GM19467 (cell line): ENCODE measurements at regions not wholly inside any gene's neighbourhood (a gene's known extent, or its start where the extent isn't known, plus 50 kb on each side); places are given as distances from the start of the nearest gene placed in this dataset.
"Not testable (repeated sequence)": the region's sequence is repeated elsewhere in the genome, so short reads cannot be mapped to it uniquely, and the experiment has no call there.

Experiments used
- ATAC-seq: cut with Tn5 transposase; IDR thresholded peaks from one replicate; pipeline ENCODE4 v1.9.1; 2021; ENCODE audit warnings: mild to moderate bottlenecking, moderate library complexity; ENCODE audit not compliant: unreplicated experiment

DNA sequence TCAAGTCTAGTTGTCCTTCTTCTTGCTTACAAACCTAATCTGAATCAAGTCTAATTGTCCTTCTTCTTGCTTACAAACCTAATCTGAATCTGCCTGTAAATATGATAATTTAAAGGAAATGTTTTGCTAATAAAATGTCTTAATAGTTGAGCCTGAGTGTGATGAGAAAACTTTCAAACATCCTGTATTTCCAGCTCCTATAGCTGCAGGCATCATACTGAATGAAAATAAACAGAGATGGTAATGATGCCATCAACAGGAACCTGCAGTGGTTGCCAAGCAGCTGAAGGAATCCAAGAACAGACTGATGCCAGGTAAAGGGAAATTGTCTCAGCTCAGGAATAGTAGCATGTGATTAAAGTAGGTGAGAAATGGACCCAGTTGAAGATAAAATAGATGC is 156.1 kb upstream of the IRS4 start:
- no peak for ATAC-seq

- ATAC-seq = no peak
Measured at GRCh38 chrX:108875548-108875947, 139.2 kb upstream of the IRS4 start.

DNA sequence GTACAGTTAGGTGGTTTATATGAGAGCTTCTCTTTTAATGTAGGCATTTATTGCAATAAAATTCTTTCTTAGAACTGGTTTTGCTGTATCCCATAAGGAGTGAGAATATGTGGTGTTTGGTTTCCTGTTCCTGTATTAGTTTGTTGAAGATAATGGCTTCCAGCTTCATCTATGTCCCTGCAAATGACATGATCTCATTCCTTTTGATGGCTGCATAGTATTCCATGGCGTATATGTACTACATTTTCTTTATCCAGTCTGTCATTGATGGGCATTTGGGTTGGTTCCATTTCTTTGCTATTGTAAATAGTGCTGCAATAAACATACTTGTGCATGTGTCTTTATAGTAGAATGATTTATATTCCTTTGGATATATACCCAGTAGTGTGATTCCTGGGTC is 106.7 kb upstream of the IRS4 start:
- ATAC-seq = not testable (repeated sequence)

DNA sequence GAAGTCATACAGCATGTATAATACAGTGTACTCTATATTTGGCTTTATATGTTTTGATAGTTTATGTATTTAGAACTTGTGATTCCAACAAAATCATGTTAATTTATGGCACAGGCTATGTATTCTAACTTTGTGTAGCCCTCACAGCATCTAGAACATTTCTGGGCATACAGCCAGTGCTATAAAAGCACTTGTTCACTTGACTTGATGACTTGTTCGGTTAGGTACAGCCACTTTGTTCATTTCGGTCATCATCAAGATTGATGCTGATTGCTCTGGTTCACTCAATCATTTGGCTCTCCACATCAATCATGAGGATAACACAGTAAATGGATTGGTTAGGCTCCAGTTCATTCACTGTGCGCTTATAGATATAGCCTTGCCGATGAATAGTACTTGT is 97.6 kb upstream of the IRS4 start:
- ATAC-seq = no peak

GRCh38 chrX:108811891-108812290 is 75.5 kb upstream of the IRS4 start:
- ATAC-seq = no peak

DNA sequence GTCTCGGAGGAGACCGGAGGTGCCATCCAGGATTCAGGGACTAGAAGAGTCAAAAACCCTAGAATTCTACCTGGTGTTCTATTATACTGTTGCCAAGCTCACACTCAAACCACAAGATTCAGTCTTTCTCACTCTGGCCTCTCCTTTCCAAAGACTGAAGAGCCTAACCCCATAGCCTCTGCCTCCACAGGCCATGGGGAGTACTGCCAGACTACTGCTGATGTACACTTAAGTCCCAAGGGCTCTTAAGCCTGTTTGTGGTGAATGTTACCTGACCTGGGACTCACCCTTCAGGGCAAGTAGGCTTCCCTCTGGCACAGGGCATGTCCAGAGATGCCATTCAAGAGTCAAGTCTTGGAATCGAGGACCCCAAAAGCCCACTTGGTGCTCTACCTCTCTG is 58.9 kb upstream of the IRS4 start:
- ATAC-seq = no peak
